ENCODE measurements at regions not wholly inside any gene's neighbourhood (a gene's known extent, or its start where the extent isn't known, plus 50 kb on each side); places are given as distances from the start of the nearest gene placed in this dataset.

- Mint-ChIP-seq H3K27ac (ENCODE audit: unreplicated experiment) (no peak overlapping the region), H3K36me3 (ENCODE audit: low read depth) (peaks cover 4% of the 10 kb centered on the region), H3K4me1 (peaks cover 21% of the 10 kb centered on the region), H3K27me3 (ENCODE audit: low read depth) (no peaks in the 10 kb centered on the region), H3K4me3 (no peak overlapping the region), H3K9me3 (peaks cover 7% of the 10 kb centered on the region)
- DNase-seq (ENCODE audit: low read depth, low spot score) = no peak
- TF ChIP-seq, protein P1, sequence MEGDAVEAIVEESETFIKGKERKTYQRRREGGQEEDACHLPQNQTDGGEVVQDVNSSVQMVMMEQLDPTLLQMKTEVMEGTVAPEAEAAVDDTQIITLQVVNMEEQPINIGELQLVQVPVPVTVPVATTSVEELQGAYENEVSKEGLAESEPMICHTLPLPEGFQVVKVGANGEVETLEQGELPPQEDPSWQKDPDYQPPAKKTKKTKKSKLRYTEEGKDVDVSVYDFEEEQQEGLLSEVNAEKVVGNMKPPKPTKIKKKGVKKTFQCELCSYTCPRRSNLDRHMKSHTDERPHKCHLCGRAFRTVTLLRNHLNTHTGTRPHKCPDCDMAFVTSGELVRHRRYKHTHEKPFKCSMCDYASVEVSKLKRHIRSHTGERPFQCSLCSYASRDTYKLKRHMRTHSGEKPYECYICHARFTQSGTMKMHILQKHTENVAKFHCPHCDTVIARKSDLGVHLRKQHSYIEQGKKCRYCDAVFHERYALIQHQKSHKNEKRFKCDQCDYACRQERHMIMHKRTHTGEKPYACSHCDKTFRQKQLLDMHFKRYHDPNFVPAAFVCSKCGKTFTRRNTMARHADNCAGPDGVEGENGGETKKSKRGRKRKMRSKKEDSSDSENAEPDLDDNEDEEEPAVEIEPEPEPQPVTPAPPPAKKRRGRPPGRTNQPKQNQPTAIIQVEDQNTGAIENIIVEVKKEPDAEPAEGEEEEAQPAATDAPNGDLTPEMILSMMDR (conservative IDR thresholded peaks at IDR 0.05) = no peak
Observed at GRCh38 chr7:156590212-156590611, 50.4 kb upstream of the RNF32 start.

DNA sequence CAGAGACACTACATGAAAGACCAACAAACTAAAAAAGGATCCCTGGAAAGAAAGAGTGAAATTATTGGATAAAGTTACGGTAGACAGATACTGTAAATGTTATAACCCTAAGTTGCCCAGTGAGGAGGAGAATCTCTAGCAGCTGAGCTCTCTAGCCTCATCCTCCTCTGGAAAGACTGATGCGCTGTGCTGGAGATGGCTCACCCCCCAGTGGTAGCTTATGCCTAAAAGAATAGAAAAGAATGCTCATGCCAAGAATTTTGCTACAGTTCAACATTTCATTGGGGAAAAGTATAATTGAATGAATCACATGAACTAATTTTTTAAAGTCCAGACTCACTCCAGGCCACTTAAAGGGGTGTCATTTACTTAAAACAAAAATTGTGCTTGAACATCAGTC lies 50.8 kb upstream of the RNF32 start:
- H3K27ac Mint-ChIP-seq (ENCODE audit: unreplicated experiment) = no peak overlapping the region
- peaks cover 7% of the 10 kb centered on the region for H3K9me3 Mint-ChIP-seq
- peaks cover 4% of the 10 kb centered on the region for H3K36me3 Mint-ChIP-seq (ENCODE audit: low read depth)
- no peaks in the 10 kb centered on the region for H3K27me3 Mint-ChIP-seq (ENCODE audit: low read depth)
- TF ChIP-seq, protein P1 (conservative IDR thresholded peaks at IDR 0.05) = no peak
- DNase-seq (ENCODE audit: low read depth, low spot score) = no peak
- H3K4me1 Mint-ChIP-seq = peaks cover 25% of the 10 kb centered on the region
- H3K4me3 Mint-ChIP-seq = no peak overlapping the region

- H3K4me3 Mint-ChIP-seq = no peak overlapping the region
- no peak overlapping the region for H3K27ac Mint-ChIP-seq (ENCODE audit: unreplicated experiment)
- no peaks in the 10 kb centered on the region for H3K27me3 Mint-ChIP-seq (ENCODE audit: low read depth)
- no peak for DNase-seq (ENCODE audit: low read depth, low spot score)
- H3K9me3 Mint-ChIP-seq = no peaks in the 10 kb centered on the region
- TF ChIP-seq, protein P1 (conservative IDR thresholded peaks at IDR 0.05) = no peak
- H3K36me3 Mint-ChIP-seq (ENCODE audit: low read depth) = no peaks in the 10 kb centered on the region
- peaks cover 24% of the 10 kb centered on the region for H3K4me1 Mint-ChIP-seq
Observed at GRCh38 chr7:156585926-156586325, 54.6 kb upstream of the RNF32 start.

GRCh38 chr7:156585025-156585648 lies 55.4 kb upstream of the RNF32 start:
- Mint-ChIP-seq H3K27ac (ENCODE audit: unreplicated experiment) (no peak overlapping the region), H3K9me3 (no peaks in the 10 kb centered on the region), H3K4me1 (peaks cover 16% of the 10 kb centered on the region), H3K27me3 (ENCODE audit: low read depth) (no peaks in the 10 kb centered on the region), H3K4me3 (no peak overlapping the region), H3K36me3 (ENCODE audit: low read depth) (no peaks in the 10 kb centered on the region)
- TF ChIP-seq, protein P1 (conservative IDR thresholded peaks at IDR 0.05) = no peak
- no peak for DNase-seq (ENCODE audit: low read depth, low spot score)

- Mint-ChIP-seq H3K27ac (ENCODE audit: unreplicated experiment) (no peak overlapping the region), H3K36me3 (ENCODE audit: low read depth) (no peaks in the 10 kb centered on the region), H3K4me1 (peaks cover 27% of the 10 kb centered on the region), H3K27me3 (ENCODE audit: low read depth) (no peaks in the 10 kb centered on the region), H3K9me3 (peaks cover 3% of the 10 kb centered on the region), H3K4me3 (no peak overlapping the region)
- TF ChIP-seq, protein P1 (conservative IDR thresholded peaks at IDR 0.05) = no peak
- no peak for DNase-seq (ENCODE audit: low read depth, low spot score)
Observed at GRCh38 chr7:156582591-156583123, 57.9 kb upstream of the RNF32 start.
